Naive B cell (primary cell): ENCODE measurements at regions not wholly inside any gene's neighbourhood (a gene's known extent, or its start where the extent isn't known, plus 50 kb on each side); places are given as distances from the start of the nearest gene placed in this dataset.

Experiments
- ATAC-seq, 2 donors: fragments of 150-1000 bp; cut with Tn5 transposase; 2 replicates each; pipeline ENCODE4 v1.10.0; 2021; ENCODE audit warnings: low read depth in 2 of 2, mild to moderate bottlenecking in 2 of 2, moderate library complexity in 2 of 2
- DNase-seq: peaks from one replicate; pipeline ENCODE4 v3.0.0; 2022
- H3K27ac Mint-ChIP-seq, 6 donors: one replicate each; pipeline ENCODE4 v1.8.0; 2020 to 2022; ENCODE audit warnings: mild to moderate bottlenecking in 6 of 6, mixed read lengths in 6 of 6, moderate library complexity in 5 of 6, inconsistent platforms in 2 of 6
- H3K27me3 Mint-ChIP-seq, 3 donors: one replicate each; pipeline ENCODE4 v1.8.0; 2021 to 2022; ENCODE audit warnings: mixed read lengths in 3 of 3, mild to moderate bottlenecking in 1 of 3
- H3K36me3 Mint-ChIP-seq, 2 donors: one replicate each; pipeline ENCODE4 v1.8.0; 2020 to 2022; ENCODE audit warnings: mixed read lengths in 2 of 2, inconsistent platforms in 1 of 2, mild to moderate bottlenecking in 1 of 2
- H3K4me1 Mint-ChIP-seq, 3 donors: one replicate each; pipeline ENCODE4 v1.8.0; 2020 to 2022; ENCODE audit warnings: mixed read lengths in 3 of 3, inconsistent platforms in 1 of 3, mild to moderate bottlenecking in 1 of 3, moderate library complexity in 1 of 3
- H3K4me3 Mint-ChIP-seq, 8 donors: one replicate each; pipeline ENCODE4 v1.8.0; 2020 to 2022; ENCODE audit warnings: mild to moderate bottlenecking in 8 of 8, mixed read lengths in 8 of 8, moderate library complexity in 8 of 8, inconsistent platforms in 2 of 8
- H3K9me3 Mint-ChIP-seq, 7 donors: one replicate each; pipeline ENCODE4 v1.8.0; 2020 to 2022; ENCODE audit warnings: mixed read lengths in 7 of 7, mild to moderate bottlenecking in 5 of 7, inconsistent platforms in 2 of 7, moderate library complexity in 1 of 7

DNA sequence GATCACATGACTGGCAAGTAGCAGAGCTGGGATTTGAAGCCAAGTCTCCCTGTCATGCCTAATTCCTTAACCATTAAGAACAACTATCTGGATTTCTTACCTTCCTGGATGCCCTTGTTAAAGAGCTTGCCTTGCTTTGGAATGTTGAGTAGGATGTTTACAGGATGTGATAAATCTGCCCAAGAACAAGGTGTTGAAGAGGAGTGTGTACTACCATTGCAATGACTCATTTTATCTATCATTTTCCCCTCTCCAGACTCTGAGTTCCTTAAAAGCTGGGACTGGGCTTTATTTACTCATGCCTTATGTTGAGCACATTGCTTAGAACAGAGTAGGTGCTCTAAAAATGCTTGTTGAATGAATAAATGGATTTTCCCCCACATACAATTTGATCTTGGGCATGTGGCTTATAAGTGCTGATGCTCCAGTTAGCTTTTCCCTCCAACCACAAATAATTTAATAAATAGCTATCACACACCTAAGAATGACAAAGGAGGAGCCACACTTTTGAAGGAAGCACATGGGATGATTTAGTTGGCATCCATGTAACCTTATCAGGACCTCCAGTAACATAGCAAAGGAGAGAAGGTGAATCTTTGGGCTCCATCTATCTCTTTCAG lies 268.6 kb upstream of the SESN3 start:
- Mint-ChIP-seq H3K27ac (peak overlapping the region in 1 of 6 donors; percentile 33), H3K4me1 (no peaks in the 10 kb centered on the region), H3K36me3 (peaks cover 0 to 8% of the 10 kb centered on the region in 2 donors), H3K4me3 (no peak overlapping the region), H3K27me3 (peaks cover 4 to 25% (median 12%) of the 10 kb centered on the region in 3 donors), H3K9me3 (peaks cover 0 to 6% (median 2%) of the 10 kb centered on the region in 7 donors)
- DNase-seq, result no peak
- no peak for ATAC-seq

DNA sequence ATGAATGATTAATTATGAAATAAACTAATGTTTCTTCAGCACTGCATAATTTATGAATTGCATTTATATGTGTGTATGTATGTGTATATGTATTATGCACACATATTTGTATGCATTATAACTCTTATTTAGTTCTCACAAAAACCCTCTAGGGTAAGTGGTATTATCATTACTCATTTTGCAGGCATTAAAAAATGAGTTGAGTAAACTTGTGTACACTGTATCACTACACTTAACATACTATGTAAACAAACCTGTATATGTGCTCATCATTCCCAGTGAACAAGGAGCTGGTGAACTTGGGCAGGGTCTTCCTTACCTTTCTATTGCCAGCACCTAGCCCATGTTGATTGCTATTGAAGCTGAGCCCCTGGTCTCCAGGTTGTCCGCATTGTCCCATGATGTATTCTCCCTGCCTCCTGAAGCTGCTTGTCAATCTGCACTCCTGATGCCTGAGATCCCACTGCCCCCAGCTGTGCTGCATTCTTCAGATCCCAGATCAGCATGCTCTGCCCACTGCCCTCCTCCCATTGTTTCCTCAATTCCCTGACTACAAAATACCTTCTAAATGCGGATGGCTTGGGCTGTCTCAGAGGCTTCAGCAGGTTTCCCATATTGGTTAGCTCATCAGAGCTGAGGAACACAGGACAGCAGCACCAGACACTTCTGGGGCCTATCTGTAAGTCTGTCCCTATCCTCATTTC lies 267.9 kb upstream of the SESN3 start:
- no peak for ATAC-seq

DNA sequence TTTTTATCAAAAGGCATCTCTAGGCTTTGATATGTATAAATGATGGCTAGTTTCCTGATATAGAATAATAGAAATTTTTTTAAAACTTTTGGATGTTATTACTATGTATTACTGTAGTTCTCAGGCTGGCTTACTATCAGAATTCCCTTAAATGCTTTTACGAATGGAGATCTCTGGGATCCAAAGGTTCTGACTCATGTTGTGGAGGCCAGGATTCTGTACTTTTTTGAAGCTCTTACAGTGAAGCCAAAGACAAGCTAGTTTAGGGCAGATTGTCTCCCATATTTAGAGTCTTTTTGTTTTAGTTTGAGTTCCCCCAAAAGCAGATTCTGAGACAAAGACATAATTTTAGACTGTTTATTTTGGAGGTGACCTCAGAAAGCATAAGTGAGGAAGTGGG lies 265.9 kb upstream of the SESN3 start:
- no peaks in the 10 kb centered on the region for H3K4me1 Mint-ChIP-seq
- ATAC-seq (no peak), DNase-seq (no peak)
- H3K9me3 Mint-ChIP-seq, result peaks cover 0 to 13% (median 7%) of the 10 kb centered on the region in 7 donors
- peaks cover 0 to 8% of the 10 kb centered on the region in 2 donors for H3K36me3 Mint-ChIP-seq
- peaks cover 4 to 7% (median 6%) of the 10 kb centered on the region in 3 donors for H3K27me3 Mint-ChIP-seq
- no peak overlapping the region for H3K4me3 Mint-ChIP-seq
- H3K27ac Mint-ChIP-seq, result peak overlapping the region in 1 of 6 donors; percentile 86

More for the DNA sequence above, 267.9 kb upstream of the SESN3 start:
- Mint-ChIP-seq H3K27me3 (peaks cover 4 to 17% (median 6%) of the 10 kb centered on the region in 3 donors), H3K4me1 (no peaks in the 10 kb centered on the region), H3K9me3 (peaks cover 0 to 13% (median 6%) of the 10 kb centered on the region in 7 donors), H3K27ac (peak overlapping the region in 2 of 6 donors; percentile 1 to 33), H3K4me3 (no peak overlapping the region), H3K36me3 (peaks cover 0 to 8% of the 10 kb centered on the region in 2 donors)
- DNase-seq, result no peak

DNA sequence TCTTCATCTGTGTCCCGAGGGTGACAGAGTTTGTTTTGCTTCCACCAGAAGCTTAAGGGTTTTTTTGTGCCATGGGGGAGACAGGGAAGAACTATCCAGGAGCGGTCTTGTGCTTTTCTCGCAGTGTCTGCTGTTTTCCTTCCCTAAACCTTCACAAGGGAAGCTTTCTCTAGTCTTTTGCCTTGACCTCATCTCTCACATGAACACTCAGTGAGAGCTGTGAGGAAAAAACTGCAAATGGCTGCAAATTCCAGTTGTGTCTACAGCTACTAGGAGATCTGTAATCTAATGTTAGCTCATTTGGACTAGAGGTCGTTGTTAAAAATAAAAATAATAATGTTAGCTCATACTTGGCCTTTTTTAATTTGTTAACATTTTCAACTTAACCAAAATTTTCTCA lies 264.7 kb upstream of the SESN3 start:
- H3K27me3 Mint-ChIP-seq, result peaks cover 4 to 7% (median 6%) of the 10 kb centered on the region in 3 donors
- ATAC-seq, result no peak
- H3K36me3 Mint-ChIP-seq, result peaks cover 4 to 8% of the 10 kb centered on the region in 2 donors
- peaks cover 0 to 18% (median 7%) of the 10 kb centered on the region in 7 donors for H3K9me3 Mint-ChIP-seq
- H3K4me1 Mint-ChIP-seq, result no peaks in the 10 kb centered on the region
- H3K27ac Mint-ChIP-seq, result no peak overlapping the region
- no peak for DNase-seq
- H3K4me3 Mint-ChIP-seq, result peak overlapping the region in 1 of 8 donors; percentile 7

DNA sequence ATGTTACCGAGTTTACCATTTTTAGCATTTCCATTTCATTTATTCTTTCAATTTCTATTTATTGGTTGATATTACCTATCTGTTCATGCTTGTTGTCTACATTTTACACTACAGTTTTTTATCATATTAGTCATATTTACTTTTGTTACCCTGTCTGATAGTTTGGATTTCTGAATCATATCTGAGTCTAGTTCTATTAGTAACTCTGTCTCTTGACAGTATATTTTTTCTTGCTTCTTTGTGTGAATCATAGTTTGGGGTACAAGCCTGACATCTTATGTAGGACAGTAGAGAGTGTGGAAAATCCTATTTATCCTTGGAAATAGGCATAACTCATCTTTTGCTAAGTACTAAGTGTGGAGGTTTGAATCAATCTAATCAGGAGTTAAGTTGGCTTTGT lies 263.9 kb upstream of the SESN3 start:
- ATAC-seq (no peak), DNase-seq (no peak)
- Mint-ChIP-seq H3K4me1 (no peaks in the 10 kb centered on the region), H3K36me3 (peaks cover 8% of the 10 kb centered on the region in 2 donors), H3K27me3 (peaks cover under 1 to 7% (median 6%) of the 10 kb centered on the region in 3 donors), H3K27ac (no peak overlapping the region), H3K9me3 (peaks cover 0 to 19% (median 7%) of the 10 kb centered on the region in 7 donors), H3K4me3 (no peak overlapping the region)

GRCh38 chr11:95494167-95494566 lies 263.2 kb upstream of the SESN3 start:
- ATAC-seq, result no peak
- Mint-ChIP-seq H3K4me3 (no peak overlapping the region), H3K9me3 (peaks cover 0 to 19% (median 10%) of the 10 kb centered on the region in 7 donors), H3K4me1 (no peaks in the 10 kb centered on the region), H3K27me3 (peaks cover 0 to 4% (median 3%) of the 10 kb centered on the region in 3 donors), H3K36me3 (peaks cover 8% of the 10 kb centered on the region in 2 donors), H3K27ac (no peak overlapping the region)
- DNase-seq, result no peak

GRCh38 chr11:95490625-95491024 lies 259.6 kb upstream of the SESN3 start:
- Mint-ChIP-seq H3K36me3 (peaks cover 8% of the 10 kb centered on the region in 2 donors), H3K27ac (peak overlapping the region in 1 of 6 donors; percentile 28), H3K27me3 (no peaks in the 10 kb centered on the region), H3K4me1 (peaks cover 8 to 13% (median 10%) of the 10 kb centered on the region in 3 donors), H3K4me3 (no peak overlapping the region), H3K9me3 (peaks cover 0 to 19% (median 10%) of the 10 kb centered on the region in 7 donors)
- ATAC-seq (no peak), DNase-seq (no peak)

DNA sequence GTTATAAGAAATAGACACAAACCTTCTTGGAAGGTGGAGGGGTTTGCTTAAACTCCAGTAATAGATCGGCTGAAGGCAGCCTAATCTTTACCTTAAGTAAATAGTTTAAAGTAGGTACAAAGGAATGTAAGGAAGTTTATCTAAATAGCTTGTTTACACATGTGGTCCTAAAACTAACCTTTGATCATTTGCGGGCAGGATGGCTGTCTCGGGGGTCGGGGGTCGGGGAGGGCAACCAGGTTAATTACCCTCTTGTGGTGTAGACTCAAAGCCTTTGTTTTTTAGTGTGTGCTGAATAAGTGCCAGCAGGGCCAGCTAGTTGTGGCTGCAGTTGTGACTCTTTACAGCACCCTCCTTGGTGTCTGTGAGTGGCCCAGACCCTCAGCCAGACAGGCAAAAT lies 256.9 kb upstream of the SESN3 start:
- Mint-ChIP-seq H3K9me3 (peaks cover 0 to 13% (median 3%) of the 10 kb centered on the region in 7 donors), H3K36me3 (peaks cover 0 to 8% of the 10 kb centered on the region in 2 donors), H3K4me1 (peaks cover 8 to 13% (median 10%) of the 10 kb centered on the region in 3 donors), H3K27ac (no peak overlapping the region), H3K27me3 (no peaks in the 10 kb centered on the region), H3K4me3 (no peak overlapping the region)
- ATAC-seq (no peak), DNase-seq (no peak)

DNA sequence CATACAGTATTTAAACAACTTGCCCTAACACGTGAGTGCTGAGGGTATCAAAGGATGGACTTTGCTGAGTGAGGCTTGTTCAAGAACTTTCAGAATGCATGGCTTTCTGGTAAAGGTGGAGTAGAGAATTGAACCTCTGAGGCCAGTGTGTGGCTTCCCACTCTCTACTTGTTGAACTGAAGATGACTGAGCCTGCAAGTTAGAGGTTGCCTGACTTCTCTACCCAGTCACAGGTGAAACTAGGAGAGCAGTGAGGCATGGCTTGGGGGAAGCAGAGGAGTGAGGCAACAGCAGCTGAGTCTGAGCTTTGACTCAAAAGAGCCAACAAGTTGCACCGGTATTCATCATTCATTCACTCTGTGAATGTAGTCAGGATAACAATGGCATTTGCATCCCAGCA lies 256.4 kb upstream of the SESN3 start:
- Mint-ChIP-seq H3K36me3 (peaks cover 0 to 8% of the 10 kb centered on the region in 2 donors), H3K9me3 (peaks cover 0 to 13% (median 3%) of the 10 kb centered on the region in 7 donors), H3K27ac (peak overlapping the region in 5 of 6 donors; percentile 46 to 85 (median 70)), H3K4me3 (no peak overlapping the region), H3K4me1 (peaks cover 8 to 13% (median 10%) of the 10 kb centered on the region in 3 donors), H3K27me3 (no peaks in the 10 kb centered on the region)
- peak; percentile 98 to 99 for ATAC-seq
- DNase-seq, result peak; percentile 4

DNA sequence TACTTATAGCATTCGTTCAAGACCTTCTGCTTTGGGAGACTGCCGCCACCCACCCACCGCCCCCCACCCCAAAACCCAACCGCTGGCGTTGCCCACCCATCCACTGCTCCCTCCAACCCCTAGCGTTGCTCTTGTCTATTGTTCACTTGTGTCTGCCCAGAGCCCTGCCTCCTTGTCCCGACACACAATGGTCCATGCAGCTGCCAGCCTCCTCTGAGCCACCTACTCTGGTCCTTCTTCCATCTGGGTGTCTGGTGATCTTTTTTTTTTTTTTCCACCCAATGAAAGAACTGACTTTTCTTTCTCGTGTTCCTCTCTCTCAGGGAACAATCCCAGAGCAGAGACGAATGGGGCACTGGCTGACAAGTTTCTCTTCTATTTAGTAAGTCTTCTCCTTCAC lies 256.0 kb upstream of the SESN3 start:
- Mint-ChIP-seq H3K9me3 (peaks cover 0 to 13% (median 3%) of the 10 kb centered on the region in 7 donors), H3K4me3 (no peak overlapping the region), H3K27ac (peak overlapping the region in 1 of 6 donors; percentile 71), H3K4me1 (peaks cover 8 to 13% (median 10%) of the 10 kb centered on the region in 3 donors), H3K27me3 (no peaks in the 10 kb centered on the region), H3K36me3 (peaks cover 0 to 8% of the 10 kb centered on the region in 2 donors)
- no peak for DNase-seq
- ATAC-seq, result no peak

DNA sequence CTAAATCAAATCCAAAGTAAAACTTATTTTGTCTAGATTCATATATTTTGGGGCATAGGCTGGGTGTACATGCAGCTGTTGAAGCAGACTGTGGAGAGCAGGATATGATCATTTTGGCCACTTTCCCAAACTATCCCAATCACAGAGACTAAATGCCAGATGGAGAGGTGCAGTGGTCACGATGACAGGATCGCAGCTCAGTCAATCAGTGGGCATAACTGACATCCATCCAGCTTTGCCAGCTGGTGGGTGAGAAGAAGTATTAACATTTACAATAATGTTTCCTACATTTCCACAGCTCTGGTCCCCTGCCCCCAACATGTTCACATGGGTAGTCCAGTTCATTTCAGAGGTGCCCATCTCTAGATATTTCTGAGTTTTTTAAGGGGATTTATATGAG lies 255.5 kb upstream of the SESN3 start:
- H3K36me3 Mint-ChIP-seq, result peaks cover 0 to 8% of the 10 kb centered on the region in 2 donors
- H3K4me1 Mint-ChIP-seq, result peaks cover 8 to 13% (median 10%) of the 10 kb centered on the region in 3 donors
- DNase-seq (no peak), ATAC-seq (no peak)
- peak overlapping the region in 1 of 6 donors; percentile 6 for H3K27ac Mint-ChIP-seq
- peaks cover 0 to 8% (median 3%) of the 10 kb centered on the region in 7 donors for H3K9me3 Mint-ChIP-seq
- H3K27me3 Mint-ChIP-seq, result no peaks in the 10 kb centered on the region
- H3K4me3 Mint-ChIP-seq, result no peak overlapping the region

DNA sequence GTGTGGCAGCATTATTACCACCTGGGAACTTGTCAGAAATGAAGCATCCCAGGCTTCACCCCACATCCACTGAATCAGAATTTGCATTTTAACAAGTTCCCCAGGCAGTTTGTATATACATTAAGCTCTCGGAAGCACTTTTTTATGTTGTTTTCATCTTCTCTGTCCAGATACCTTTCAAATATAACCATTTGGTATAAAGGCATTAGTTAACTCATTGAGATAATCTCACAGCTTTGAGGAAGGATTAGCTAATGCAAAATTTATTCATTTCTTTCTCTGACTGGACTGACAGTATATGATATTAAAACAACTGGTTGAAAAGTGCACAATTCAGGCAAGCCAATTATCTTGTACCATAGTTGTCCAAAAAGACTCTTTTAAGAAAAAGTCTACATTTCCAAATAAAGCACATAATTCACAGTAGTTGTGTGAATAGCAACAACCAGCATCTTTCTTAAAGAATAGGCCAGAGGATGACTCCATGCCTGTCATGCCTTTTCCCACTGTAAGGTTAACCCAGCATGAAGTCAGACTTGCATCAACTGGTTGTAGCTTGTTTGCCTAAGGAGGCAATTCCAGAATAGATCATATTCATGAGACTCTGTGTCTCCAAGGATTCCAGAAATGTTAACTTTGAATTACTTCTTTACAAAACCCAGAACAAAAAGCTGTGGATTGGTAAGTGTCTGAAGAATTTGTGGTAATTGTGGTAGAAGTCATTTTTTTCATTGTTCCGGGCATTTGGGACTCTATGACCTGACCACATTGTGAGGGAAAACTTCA lies 254.3 kb upstream of the SESN3 start:
- Mint-ChIP-seq H3K9me3 (peaks cover 0 to 2% (median 0%) of the 10 kb centered on the region in 7 donors), H3K36me3 (no peaks in the 10 kb centered on the region), H3K27me3 (no peaks in the 10 kb centered on the region), H3K27ac (no peak overlapping the region), H3K4me3 (no peak overlapping the region), H3K4me1 (peaks cover 8 to 13% (median 10%) of the 10 kb centered on the region in 3 donors)
- DNase-seq, result no peak
- ATAC-seq, result no peak

- Mint-ChIP-seq H3K27me3 (no peaks in the 10 kb centered on the region), H3K36me3 (no peaks in the 10 kb centered on the region), H3K4me3 (no peak overlapping the region), H3K4me1 (peaks cover 8 to 13% (median 10%) of the 10 kb centered on the region in 3 donors), H3K27ac (no peak overlapping the region), H3K9me3 (peaks cover 0 to 3% (median 0%) of the 10 kb centered on the region in 7 donors)
- DNase-seq (no peak), ATAC-seq (no peak)
These were observed 252.3 kb upstream of the SESN3 start for GRCh38 chr11:95483339-95483738.
